Erythroblast (primary cell): ENCODE measurements at regions not wholly inside any gene's neighbourhood (a gene's known extent, or its start where the extent isn't known, plus 50 kb on each side); places are given as distances from the start of the nearest gene placed in this dataset.

Experiments
- DNase-seq, 2 experiments: peaks; one replicate each; lab custom pipeline; 2025; lab: John Stamatoyannopoulos, UW
- GATA1 ChIP-seq: IDR thresholded peaks from 2 replicates; pipeline ENCODE4 v1.6.1; 2011; ENCODE audit warnings: low read depth, mild to moderate bottlenecking, control low read depth, low read length, moderate library complexity
- POLR2A ChIP-seq: IDR thresholded peaks from 2 replicates; pipeline ENCODE4 v1.6.1; 2011; ENCODE audit warnings: mild to moderate bottlenecking, low read length

GRCh38 chr4:65918872-65919271 is 248.6 kb upstream of the EPHA5 start:
- DNase-seq: no peak
- TF ChIP-seq POLR2A: no peak
- no peak for TF ChIP-seq GATA1

GRCh38 chr4:65918212-65918611 is 247.9 kb upstream of the EPHA5 start:
- no peak for TF ChIP-seq GATA1
- TF ChIP-seq POLR2A: no peak
- no peak for DNase-seq

DNA sequence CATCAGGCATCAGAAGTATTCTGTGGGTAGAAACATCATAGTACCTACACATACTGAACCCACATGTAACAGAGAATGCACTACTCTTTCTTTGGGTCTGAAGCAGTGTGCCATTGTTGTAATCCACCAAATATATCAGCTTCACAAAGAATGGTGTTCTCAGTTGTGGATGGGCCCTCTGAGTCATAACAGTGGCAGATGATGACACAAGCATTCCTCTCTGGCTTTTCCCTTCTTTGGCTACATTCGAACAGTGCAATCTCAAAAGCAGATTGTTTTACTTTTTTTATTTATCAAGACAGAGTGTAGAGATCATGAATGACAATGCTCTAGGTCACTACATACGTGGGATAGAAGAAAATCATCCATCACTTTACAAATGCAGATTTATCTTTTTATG is 247.2 kb upstream of the EPHA5 start:
- no peak for DNase-seq
- TF ChIP-seq GATA1 (no peak), POLR2A (no peak)

- DNase-seq: no peak
- TF ChIP-seq POLR2A: no peak
- no peak for TF ChIP-seq GATA1
These were observed 241.4 kb upstream of the EPHA5 start for GRCh38 chr4:65911720-65912119.

DNA sequence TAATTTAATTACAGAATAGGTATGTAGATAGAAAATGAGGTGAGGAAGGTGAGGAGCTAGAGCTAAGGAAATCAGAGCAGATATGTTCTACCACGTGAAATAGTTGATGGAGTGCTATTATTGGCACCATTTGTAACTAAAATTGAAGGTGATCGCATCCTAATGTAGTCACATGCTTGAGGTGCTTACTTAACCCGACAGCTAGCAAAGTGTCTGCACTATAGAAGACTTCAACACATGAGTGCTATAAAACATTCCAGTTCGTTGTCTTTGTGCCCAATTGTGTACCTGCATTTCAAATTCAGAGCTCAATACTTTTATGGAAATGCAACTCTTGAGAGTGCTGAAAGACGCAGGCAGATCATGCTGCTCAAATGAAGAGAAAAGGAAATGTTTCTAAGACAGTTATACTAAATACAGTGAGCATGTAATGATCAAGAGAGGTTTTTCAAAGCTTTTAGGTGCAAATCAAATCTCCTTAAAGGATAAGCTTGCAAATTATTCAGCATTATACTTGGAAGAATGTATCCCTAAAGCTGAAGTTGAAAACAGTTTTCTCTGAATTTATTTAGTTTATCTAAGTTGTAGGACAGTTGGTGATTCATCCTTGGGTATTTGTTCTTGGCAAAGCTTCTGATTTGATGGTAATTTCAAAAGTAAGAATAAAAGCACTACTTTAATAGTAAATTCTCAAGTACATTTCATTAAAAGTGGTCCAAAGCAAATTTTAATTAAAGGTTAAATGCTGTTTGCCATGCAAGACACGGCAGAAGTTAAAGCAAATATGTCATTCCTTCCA is 223.9 kb upstream of the EPHA5 start:
- DNase-seq: no peak
- TF ChIP-seq POLR2A: no peak
- TF ChIP-seq GATA1: no peak

- DNase-seq: no peak
- no peak for TF ChIP-seq POLR2A
- no peak for TF ChIP-seq GATA1
These were observed 223.0 kb upstream of the EPHA5 start for GRCh38 chr4:65893271-65893670.

GRCh38 chr4:65880594-65880993 is 210.3 kb upstream of the EPHA5 start:
- DNase-seq: no peak
- TF ChIP-seq POLR2A: no peak
- no peak for TF ChIP-seq GATA1

DNA sequence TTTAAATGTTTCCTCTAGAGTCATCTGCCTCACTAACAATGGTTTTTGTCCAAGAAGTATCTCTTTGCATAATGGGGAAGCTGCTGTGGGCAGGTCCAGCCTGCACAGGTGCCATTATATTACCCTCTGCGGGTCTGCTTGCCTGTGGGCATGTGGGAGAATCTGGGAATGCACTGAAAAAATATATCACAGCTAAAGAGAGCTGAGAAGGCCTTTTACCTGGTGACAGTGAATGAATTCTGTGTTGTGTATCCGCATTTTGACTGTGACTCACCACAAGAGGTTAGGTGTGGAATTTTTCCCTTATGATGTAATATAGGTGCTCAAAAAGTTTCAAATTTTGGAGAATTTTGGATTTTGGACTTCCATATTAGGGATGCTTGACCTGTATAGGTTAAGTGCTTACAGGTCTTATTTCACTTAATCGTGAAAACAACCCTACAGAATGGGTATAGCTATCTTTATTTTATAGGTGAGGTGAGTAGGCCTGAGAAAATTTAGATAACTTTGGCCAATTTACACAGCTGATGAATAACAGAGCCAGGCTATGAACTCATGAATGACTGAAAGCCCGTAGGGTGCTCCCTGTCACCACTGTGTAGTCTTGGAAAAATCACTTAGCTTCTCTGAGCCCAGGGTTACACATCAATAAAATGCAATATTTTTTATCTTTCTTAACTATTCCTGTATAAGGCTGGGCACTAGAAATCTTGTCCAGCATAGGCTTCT is 198.0 kb upstream of the EPHA5 start:
- DNase-seq: no peak
- no peak for TF ChIP-seq POLR2A
- TF ChIP-seq GATA1: no peak

GRCh38 chr4:65865489-65865888 is 195.2 kb upstream of the EPHA5 start:
- DNase-seq: peak; percentile 1 to 18
- TF ChIP-seq GATA1: no peak
- TF ChIP-seq POLR2A: no peak

GRCh38 chr4:65861993-65862392 is 191.7 kb upstream of the EPHA5 start:
- no peak for TF ChIP-seq POLR2A
- TF ChIP-seq GATA1: no peak

DNA sequence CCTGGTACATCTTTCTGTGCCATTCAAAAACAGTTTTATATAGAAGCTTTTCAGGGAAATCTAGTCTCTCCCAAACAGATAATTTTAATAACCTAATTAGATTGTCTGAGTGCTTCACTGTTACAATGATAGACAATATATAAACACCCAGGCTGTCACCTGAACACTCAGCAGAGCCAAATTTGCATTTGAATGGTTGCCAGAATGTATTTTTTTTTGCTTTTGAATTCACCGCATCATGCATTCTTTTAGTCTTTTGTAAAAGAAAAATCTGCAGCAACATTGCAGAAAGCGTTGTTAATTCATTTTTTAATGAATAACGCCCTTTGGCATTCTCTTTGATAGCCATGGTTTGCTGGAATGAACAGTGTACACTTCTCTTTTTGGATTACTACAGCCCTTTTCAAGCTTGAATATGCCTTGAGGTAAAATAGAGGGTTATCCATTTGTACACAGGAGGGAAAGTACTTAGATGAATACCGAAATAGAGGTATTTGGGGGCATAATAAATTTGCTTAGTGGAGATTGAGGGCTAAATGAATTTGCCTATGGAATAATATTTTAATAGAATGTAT is 175.0 kb upstream of the EPHA5 start:
- no peak for DNase-seq
- TF ChIP-seq POLR2A: no peak
- TF ChIP-seq GATA1: no peak

More at GRCh38 chr4:65861993-65862392, 191.7 kb upstream of the EPHA5 start:
- no peak for DNase-seq

DNA sequence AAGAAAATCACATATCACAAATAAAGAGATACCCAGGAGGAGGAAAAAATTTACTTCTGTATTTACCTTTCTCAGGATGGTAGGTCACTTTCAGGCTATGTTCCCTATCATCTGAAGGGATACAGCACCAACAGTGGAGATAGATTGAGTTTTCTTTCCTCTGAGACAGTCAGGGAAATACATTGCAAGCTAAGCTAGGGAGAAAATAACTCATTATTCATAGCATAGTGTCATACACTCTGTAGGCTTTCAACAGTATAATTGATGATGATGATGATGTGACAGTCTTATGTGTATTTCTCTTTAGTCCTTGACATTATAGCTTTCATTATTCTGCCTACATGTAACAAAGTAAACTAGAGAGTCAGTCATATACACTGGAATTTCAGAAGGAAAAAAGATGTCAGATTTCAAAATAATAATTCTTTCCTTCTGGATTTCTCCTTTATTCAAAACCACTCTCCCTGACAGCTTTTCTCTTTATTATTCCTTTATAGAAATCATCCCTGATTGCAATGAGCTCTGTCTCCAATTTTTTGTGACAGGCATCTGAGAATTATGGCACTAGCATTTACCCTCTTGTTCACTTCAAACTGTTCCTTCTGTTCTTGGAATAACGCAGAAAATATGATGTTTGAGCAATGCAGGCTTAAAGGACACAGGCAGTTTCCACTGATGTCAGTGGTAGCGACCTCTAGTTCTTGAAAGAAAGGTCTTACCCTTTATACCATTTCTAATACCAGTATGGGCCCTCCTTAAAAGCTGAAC is 169.1 kb upstream of the EPHA5 start:
- TF ChIP-seq POLR2A (no peak), GATA1 (no peak)
- no peak for DNase-seq

DNA sequence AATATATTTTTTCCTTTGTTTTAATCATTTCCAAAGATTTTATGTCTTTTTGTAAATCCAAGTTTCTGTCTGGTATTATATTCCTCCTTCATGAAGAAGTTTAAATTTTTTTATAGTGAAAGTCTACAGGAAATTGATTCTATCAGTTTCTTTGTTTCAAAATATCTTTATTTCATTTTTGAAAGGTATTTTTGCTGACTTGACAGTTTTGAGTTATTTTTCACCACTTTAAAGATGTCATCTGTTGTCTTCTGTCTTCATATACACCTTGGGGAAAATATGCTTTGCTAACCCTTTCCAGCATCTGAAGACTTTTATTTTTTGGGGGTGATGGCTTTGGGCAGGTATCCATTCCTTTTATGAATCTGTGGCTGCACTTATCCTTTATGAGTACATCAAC is 164.4 kb upstream of the EPHA5 start:
- DNase-seq: no peak
- TF ChIP-seq POLR2A (no peak), GATA1 (no peak)

GRCh38 chr4:65831828-65832227 is 161.5 kb upstream of the EPHA5 start:
- DNase-seq: no peak

More at GRCh38 chr4:65831828-65832227, 161.5 kb upstream of the EPHA5 start:
- no peak for TF ChIP-seq GATA1
- TF ChIP-seq POLR2A: no peak
